ENCODE measurements at regions not wholly inside any gene's neighbourhood (a gene's known extent, or its start where the extent isn't known, plus 50 kb on each side); places are given as distances from the start of the nearest gene placed in this dataset.
"Not testable (repeated sequence)": the region's sequence is repeated elsewhere in the genome, so short reads cannot be mapped to it uniquely, and the experiment has no call there.

GRCh38 chr5:134471858-134472449, 53.5 kb upstream of the JADE2 start:
- in situ Hi-C loops (cut with HindIII; ENCODE audit: low sequenced_read_pairs); H3K4me3 ChIP-seq (ENCODE audit: low read depth, low read length); DNase-seq (ENCODE audit: low read depth): not testable (repeated sequence)

GRCh38 chr5:134468921-134469400, 56.5 kb upstream of the JADE2 start:
- TF ChIP-seq CTCF (IDR thresholded peaks at IDR 0.05; ENCODE audit: low read depth, low read length, missing control alignments), result no peak
- in situ Hi-C loops (cut with HindIII; ENCODE audit: low sequenced_read_pairs), result no loop called here
- DNase-seq (ENCODE audit: low read depth), result no peak
- H3K4me3 ChIP-seq (ENCODE audit: low read depth, low read length), result no peak overlapping the region

- no peak for TF ChIP-seq CTCF (IDR thresholded peaks at IDR 0.05; ENCODE audit: low read depth, low read length, missing control alignments)
- in situ Hi-C loops (cut with HindIII; ENCODE audit: low sequenced_read_pairs), result no loop called here
- H3K4me3 ChIP-seq (ENCODE audit: low read depth, low read length), result no peak overlapping the region
- no peak for DNase-seq (ENCODE audit: low read depth)
These were observed 55.5 kb upstream of the CDKN2AIPNL start for GRCh38 chr5:134467231-134467630.

- H3K4me3 ChIP-seq (ENCODE audit: low read depth, low read length), result peak overlapping the region; percentile 28
- no peak for DNase-seq (ENCODE audit: low read depth)
These were observed 54.8 kb upstream of the CDKN2AIPNL start for GRCh38 chr5:134466241-134467069.

GRCh38 chr5:134465816-134466240, 54.1 kb upstream of the CDKN2AIPNL start:
- H3K4me3 ChIP-seq (ENCODE audit: low read depth, low read length), result peak overlapping the region; percentile 28
- in situ Hi-C loops (cut with HindIII; ENCODE audit: low sequenced_read_pairs), result no loop called here
- TF ChIP-seq CTCF (IDR thresholded peaks at IDR 0.05; ENCODE audit: low read depth, low read length, missing control alignments), result no peak
- DNase-seq (ENCODE audit: low read depth), result peak; percentile 68

More at GRCh38 chr5:134466241-134467069, 54.8 kb upstream of the CDKN2AIPNL start:
- no peak for TF ChIP-seq CTCF (IDR thresholded peaks at IDR 0.05; ENCODE audit: low read depth, low read length, missing control alignments)
- in situ Hi-C loops (cut with HindIII; ENCODE audit: low sequenced_read_pairs), result no loop called here

- no peak for TF ChIP-seq CTCF (IDR thresholded peaks at IDR 0.05; ENCODE audit: low read depth, low read length, missing control alignments)
- no peak overlapping the region for H3K4me3 ChIP-seq (ENCODE audit: low read depth, low read length)
- no peak for DNase-seq (ENCODE audit: low read depth)
- in situ Hi-C loops (cut with HindIII; ENCODE audit: low sequenced_read_pairs), result no loop called here
These were observed 53.5 kb upstream of the CDKN2AIPNL start for GRCh38 chr5:134464988-134465815.
